ENCODE measurements at regions not wholly inside any gene's neighbourhood (a gene's known extent, or its start where the extent isn't known, plus 50 kb on each side); places are given as distances from the start of the nearest gene placed in this dataset.

GRCh38 chr3:40852712-40853111 lies 328.0 kb downstream of the ZNF621 start:
- TF ChIP-seq CTCF (IDR thresholded peaks at IDR 0.05 in 4 of 5, conservative IDR thresholded peaks at IDR 0.05 in 1 of 5) (no peak), POLR2A (IDR thresholded peaks at IDR 0.05) (no peak)
